GM12891 (cell line): ENCODE measurements at regions not wholly inside any gene's neighbourhood (a gene's known extent, or its start where the extent isn't known, plus 50 kb on each side); places are given as distances from the start of the nearest gene placed in this dataset.

Experiments
- PAX5 ChIP-seq: IDR thresholded peaks from 2 replicates; pipeline ENCODE4 v1.6.1; 2011; ENCODE audit warnings: low read length, moderate library complexity, mild to moderate bottlenecking; ENCODE audit not compliant: insufficient read depth, severe bottlenecking
- POLR2A ChIP-seq: IDR thresholded peaks from 2 replicates; pipeline ENCODE4 v1.6.1; 2011; ENCODE audit warnings: low read depth, low read length, control low read depth
- POLR2AphosphoS5 ChIP-seq: IDR thresholded peaks from 2 replicates; pipeline ENCODE4 v1.6.1; 2011; ENCODE audit warnings: low read depth, low read length, control low read depth
- TAF1 ChIP-seq: IDR thresholded peaks from 2 replicates; pipeline ENCODE4 v1.6.1; 2011; ENCODE audit warnings: low read depth, low read length, control low read depth

- TF ChIP-seq POLR2A (no peak), TAF1 (no peak), PAX5 (no peak), POLR2AphosphoS5 (no peak)
Measured at GRCh38 chr7:115289971-115290370, 368.1 kb downstream of the MDFIC start.
